ENCODE measurements at regions not wholly inside any gene's neighbourhood (a gene's known extent, or its start where the extent isn't known, plus 50 kb on each side); places are given as distances from the start of the nearest gene placed in this dataset.
A peak's percentile ranks its signal among the peaks of the same experiment; 100 is the strongest.

DNA sequence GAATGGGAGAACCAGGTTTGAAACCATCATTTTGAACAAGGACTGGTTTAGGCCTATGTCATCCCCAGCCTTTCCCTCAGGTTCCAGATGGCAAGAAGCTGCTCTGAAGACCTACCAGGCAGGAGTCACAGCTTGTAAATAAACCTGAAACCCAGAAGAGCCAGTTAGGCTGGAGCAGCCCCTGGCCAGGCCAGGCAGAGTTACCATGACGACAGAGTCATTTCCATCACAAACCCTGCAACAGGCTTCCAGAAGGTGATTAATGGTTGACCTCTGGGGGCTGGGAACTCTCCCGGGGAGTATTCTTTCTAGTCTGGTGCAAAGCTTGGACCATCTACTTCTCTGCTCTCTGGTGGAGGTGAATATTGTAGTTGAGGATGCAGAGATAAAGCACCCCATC, 164.1 kb upstream of the NCAM1 start:
- Mint-ChIP-seq H3K4me3 (no peak overlapping the region), H3K9me3 (no peaks in the 10 kb centered on the region), H3K36me3 (no peaks in the 10 kb centered on the region), H3K27me3 (peaks cover 13% of the 10 kb centered on the region), H3K4me1 (no peaks in the 10 kb centered on the region), H3K27ac (no peak overlapping the region)

DNA sequence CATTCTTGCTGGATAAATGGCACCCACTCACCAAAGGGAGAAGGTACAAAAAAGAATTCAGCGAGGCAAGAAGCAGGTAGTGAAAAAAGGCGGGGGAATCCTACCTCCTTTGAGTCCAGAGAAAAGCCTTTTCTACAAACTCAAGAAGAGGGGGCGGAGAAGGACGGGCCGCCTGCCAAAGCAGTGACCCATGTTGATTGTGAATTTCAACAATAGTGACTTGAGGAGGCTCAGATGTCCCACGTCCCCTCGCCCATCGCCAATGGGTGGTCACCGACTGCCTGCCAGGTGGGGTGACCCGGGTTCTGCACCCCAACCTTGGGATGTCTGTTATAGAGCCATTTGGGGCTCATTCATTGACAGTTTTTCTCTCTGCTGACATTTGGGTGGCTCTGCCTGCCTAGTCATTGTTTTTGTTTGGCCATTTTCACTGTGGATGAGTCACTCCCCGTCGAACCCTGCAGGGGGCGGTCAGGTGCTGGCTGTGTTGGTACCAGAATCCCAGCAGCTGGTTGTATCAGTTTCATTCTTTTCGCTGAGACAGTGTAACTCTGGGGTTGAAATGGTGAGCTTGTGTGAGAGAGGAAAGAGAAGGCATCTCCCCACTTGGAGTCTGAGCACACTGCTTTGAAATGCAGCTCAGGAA, 163.4 kb upstream of the NCAM1 start:
- Mint-ChIP-seq H3K9me3 (no peaks in the 10 kb centered on the region), H3K4me3 (no peak overlapping the region), H3K36me3 (no peaks in the 10 kb centered on the region), H3K4me1 (no peaks in the 10 kb centered on the region), H3K27ac (no peak overlapping the region), H3K27me3 (peaks cover 13% of the 10 kb centered on the region)

DNA sequence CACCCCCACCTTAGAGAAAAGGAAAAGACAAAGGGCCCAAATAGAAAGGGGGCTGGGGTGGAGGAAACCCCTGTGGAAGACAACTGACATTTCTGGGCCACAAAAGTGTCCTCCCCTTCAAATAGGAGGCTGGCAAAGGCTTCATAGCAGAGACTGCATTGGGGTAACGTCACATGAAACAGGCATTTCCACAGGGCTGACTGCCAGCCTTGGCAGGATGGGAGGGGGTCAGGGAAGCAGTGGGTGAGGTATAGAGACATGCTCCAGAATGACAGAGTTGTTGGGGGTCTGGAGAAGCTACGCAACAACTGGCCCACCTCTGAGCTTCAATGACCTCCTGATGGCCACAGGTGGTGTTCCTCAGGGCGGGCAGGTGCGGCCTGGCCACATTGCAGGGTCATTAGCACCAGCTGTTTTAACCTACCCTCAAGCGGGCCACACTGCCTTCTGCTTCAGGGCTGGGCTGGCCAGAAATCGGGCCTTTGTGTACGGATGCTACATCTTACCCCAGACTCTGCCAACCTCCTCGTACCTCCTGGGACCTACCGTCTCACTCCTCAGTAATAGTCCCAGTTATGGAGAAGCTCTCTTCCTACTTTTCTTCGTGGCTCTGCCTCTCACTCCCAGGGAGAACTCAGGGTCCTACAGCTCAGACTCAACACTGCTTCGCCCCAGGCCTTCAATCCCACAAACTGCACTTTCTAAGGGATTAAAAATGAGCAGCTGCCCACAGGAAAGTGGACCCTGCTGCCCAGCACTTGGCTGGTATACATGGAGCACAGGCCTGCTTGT, 160.0 kb upstream of the NCAM1 start:
- H3K9me3 Mint-ChIP-seq, result peaks cover 0 to 4% (median 0%) of the 10 kb centered on the region in 3 donors
- H3K27ac Mint-ChIP-seq, result no peak overlapping the region
- peaks cover 13% of the 10 kb centered on the region for H3K27me3 Mint-ChIP-seq
- no peak overlapping the region for H3K4me3 Mint-ChIP-seq
- no peaks in the 10 kb centered on the region for H3K36me3 Mint-ChIP-seq
- H3K4me1 Mint-ChIP-seq, result no peaks in the 10 kb centered on the region

DNA sequence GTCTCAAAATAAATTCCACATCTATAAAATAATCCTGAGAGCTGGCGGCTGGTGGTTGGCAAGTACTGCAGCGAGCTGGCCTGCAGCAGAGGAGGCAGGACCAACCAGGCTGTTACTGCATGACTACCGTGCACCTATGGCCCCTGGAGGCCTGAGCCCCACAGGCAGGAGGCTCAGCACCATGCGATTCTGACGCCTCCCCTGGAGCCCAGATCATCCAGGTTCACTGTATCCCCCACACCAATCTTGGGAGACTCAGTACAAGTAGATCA, 159.5 kb upstream of the NCAM1 start:
- H3K9me3 Mint-ChIP-seq, result peaks cover 0 to 4% (median 0%) of the 10 kb centered on the region in 3 donors
- H3K4me3 Mint-ChIP-seq, result no peak overlapping the region
- no peaks in the 10 kb centered on the region for H3K36me3 Mint-ChIP-seq
- no peaks in the 10 kb centered on the region for H3K4me1 Mint-ChIP-seq
- no peak overlapping the region for H3K27ac Mint-ChIP-seq
- peaks cover 13% of the 10 kb centered on the region for H3K27me3 Mint-ChIP-seq

DNA sequence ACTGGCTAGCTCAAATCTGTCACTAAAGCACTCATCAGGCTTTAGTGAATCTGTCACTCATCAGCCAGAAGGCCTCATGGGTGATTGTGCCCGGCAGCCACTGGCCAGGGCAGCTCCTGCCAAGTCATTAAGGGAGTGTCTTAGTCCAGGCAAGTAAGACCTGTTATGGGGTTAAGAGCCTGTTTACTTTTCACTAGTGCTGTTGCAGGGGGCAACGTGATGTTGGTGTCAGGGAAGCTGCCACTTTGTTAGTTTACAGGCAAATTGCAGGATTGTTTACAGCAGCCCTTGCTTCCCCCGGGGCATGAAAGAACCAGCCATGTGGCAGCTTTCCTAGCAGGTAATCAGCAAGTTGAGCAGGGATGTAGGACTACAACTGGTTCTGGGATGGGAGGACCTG, 155.6 kb upstream of the NCAM1 start:
- Mint-ChIP-seq H3K27ac (no peak overlapping the region), H3K36me3 (no peaks in the 10 kb centered on the region), H3K9me3 (peaks cover 0 to 4% (median 0%) of the 10 kb centered on the region in 3 donors), H3K4me3 (no peak overlapping the region), H3K27me3 (peaks cover 4% of the 10 kb centered on the region), H3K4me1 (no peaks in the 10 kb centered on the region)

DNA sequence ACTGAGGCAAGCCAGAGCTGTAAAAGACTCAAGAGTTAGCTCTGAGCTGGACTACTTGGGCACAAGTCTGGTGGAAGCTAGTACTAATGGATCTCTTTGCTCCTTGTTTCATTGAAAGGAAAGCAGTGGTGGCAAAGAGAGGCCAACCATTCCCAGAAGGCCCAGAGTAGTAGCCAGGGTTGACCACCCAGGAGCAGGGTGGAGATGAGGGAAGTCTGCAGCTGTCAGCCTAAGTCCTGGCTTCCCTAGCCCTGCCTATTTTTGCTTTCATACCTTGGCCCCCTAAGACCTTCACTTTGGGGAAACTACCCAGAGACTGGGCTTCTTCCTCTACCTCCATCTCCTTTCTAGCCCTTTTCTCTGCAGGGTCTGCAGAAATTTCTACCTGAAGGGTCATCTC, 155.0 kb upstream of the NCAM1 start:
- H3K36me3 Mint-ChIP-seq, result no peaks in the 10 kb centered on the region
- peaks cover 0 to 4% (median under 1%) of the 10 kb centered on the region in 3 donors for H3K9me3 Mint-ChIP-seq
- H3K4me3 Mint-ChIP-seq, result no peak overlapping the region
- H3K27ac Mint-ChIP-seq, result no peak overlapping the region
- H3K27me3 Mint-ChIP-seq, result peaks cover 1% of the 10 kb centered on the region
- no peaks in the 10 kb centered on the region for H3K4me1 Mint-ChIP-seq

DNA sequence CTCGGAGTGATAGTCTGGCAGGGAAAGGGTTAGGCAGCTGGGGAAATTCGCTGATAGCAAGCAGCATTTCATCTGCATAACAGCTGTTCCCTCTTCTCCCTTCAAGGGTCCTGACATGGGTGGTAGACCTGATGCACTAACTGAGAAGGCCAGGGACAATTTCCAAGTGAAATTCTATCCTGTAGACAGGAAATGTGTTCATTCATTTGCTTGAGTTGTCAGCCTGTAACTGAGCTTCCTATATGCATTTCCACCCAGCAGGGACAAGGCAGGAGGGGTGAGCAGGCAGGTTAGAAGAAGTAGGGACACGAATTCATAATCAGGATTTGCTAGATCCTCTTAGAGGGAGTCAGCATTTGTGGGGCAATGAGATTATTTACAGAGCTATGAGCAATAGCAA, 154.3 kb upstream of the NCAM1 start:
- H3K36me3 Mint-ChIP-seq, result no peaks in the 10 kb centered on the region
- no peak overlapping the region for H3K4me3 Mint-ChIP-seq
- H3K27me3 Mint-ChIP-seq, result no peaks in the 10 kb centered on the region
- H3K4me1 Mint-ChIP-seq, result no peaks in the 10 kb centered on the region
- peak overlapping the region in 1 of 3 donors; percentile 39 for H3K27ac Mint-ChIP-seq
- peaks cover 0 to 4% (median 3%) of the 10 kb centered on the region in 3 donors for H3K9me3 Mint-ChIP-seq

DNA sequence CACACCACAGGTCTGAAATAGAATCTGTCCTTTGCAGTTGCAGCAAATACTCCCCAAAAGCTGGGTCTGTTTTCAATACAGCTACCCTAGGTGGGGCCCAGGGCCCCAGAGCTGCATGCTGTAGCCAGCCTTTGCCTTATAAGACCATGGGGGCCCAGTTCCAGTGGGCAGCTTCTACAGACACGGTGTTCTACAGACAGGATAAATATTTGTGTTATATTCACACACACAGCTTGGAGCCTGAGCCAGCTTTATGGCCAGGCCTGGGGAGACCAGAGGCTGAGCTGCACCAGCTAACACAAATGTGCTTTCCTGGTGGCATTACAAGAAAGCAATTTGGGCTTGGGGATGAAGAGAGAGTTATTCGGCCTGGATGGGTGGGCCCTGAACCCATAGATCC, 151.8 kb upstream of the NCAM1 start:
- H3K4me3 Mint-ChIP-seq, result no peak overlapping the region
- H3K27ac Mint-ChIP-seq, result no peak overlapping the region
- H3K27me3 Mint-ChIP-seq, result no peaks in the 10 kb centered on the region
- peaks cover 0 to 4% (median 0%) of the 10 kb centered on the region in 3 donors for H3K9me3 Mint-ChIP-seq
- H3K36me3 Mint-ChIP-seq, result no peaks in the 10 kb centered on the region
- H3K4me1 Mint-ChIP-seq, result no peaks in the 10 kb centered on the region

DNA sequence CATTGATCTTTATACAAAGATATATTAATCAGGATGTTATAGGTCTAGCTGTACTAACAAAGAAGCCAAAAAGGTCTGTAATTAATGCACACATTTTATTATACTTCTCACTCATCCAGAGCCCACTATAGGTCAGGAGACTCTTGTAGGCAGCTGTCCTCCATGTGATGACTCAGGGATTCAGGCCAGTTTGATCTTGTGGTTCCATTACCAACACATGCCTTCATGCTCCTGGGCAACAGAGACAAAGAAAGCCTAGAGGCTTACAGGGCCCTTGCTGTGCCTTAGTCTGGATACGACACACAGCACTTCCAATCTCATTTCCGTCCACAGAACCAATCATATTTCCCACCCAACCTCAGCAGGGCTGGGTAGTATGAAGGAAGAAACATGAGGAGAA, 150.3 kb upstream of the NCAM1 start:
- Mint-ChIP-seq H3K9me3 (peaks cover 0 to 4% (median 2%) of the 10 kb centered on the region in 3 donors), H3K27me3 (no peaks in the 10 kb centered on the region), H3K4me3 (no peak overlapping the region), H3K36me3 (no peaks in the 10 kb centered on the region), H3K27ac (no peak overlapping the region), H3K4me1 (no peaks in the 10 kb centered on the region)

DNA sequence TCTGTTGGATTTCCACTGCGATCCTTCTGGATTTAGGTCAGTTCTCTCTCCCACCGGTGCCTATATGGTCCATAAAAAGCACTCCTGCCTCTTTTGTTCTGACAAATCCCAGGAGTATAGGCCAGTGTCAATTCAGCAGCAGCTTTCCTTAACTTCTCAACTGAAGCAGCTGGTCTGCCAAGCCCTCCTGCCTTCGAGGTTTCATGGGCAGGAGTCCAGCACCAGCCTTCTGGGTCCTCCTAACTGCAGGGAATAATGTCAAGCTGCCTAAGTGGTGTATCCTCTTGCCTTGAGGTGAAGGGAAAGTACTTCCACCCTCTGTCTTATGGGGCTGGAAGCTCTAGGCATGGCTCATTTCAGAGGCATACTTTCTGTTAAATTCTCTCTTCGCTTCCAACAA, 149.4 kb upstream of the NCAM1 start:
- Mint-ChIP-seq H3K4me3 (no peak overlapping the region), H3K4me1 (no peaks in the 10 kb centered on the region), H3K36me3 (no peaks in the 10 kb centered on the region)

DNA sequence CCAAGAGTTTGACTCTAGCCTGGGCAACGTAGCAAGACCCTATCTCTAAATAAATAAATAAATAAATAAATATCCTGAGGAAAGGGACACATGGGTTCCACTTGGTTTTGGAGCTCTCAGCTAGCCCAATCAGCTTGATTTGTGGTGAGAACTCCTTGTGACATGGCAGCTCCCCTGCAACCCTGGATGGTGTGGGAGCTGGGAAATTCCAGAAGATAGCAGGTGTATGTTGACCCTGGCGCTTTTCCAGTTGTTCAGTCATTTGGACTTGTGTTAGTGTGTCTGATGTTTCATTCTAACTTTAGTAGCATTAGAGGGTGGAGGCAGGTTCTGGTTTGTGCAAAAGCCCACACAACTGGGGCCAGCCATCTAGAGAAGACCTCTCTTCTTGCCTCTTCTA, 148.5 kb upstream of the NCAM1 start:
- no peaks in the 10 kb centered on the region for H3K27me3 Mint-ChIP-seq
- H3K9me3 Mint-ChIP-seq, result peaks cover 0 to 5% (median 4%) of the 10 kb centered on the region in 3 donors
- H3K4me3 Mint-ChIP-seq, result no peak overlapping the region
- no peaks in the 10 kb centered on the region for H3K36me3 Mint-ChIP-seq
- no peaks in the 10 kb centered on the region for H3K4me1 Mint-ChIP-seq
- H3K27ac Mint-ChIP-seq, result no peak overlapping the region

More for the DNA sequence above, 149.4 kb upstream of the NCAM1 start:
- Mint-ChIP-seq H3K27me3 (no peaks in the 10 kb centered on the region), H3K27ac (no peak overlapping the region), H3K9me3 (peaks cover 0 to 5% (median 4%) of the 10 kb centered on the region in 3 donors)

DNA sequence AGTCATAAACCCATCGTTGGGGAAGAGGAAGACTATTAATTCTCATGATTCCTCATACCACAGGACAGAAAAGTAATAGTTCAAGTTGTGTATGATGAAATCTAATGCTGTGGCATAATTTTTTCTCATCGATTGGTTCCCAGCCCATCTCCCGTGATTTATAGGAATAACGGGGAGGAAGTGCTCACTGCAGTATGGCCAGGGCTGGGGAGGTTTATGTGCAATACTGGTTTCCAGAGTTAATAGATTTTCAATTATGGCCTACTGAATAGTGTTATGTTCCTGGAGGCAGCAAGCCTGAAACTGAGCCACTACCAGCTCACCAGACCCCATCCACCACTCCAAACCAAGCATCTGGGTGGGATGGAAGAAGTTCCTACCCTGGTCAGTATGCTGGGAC, 147.1 kb upstream of the NCAM1 start:
- Mint-ChIP-seq H3K4me1 (no peaks in the 10 kb centered on the region), H3K36me3 (no peaks in the 10 kb centered on the region), H3K4me3 (no peak overlapping the region), H3K27me3 (no peaks in the 10 kb centered on the region), H3K9me3 (peaks cover 0 to 6% (median 5%) of the 10 kb centered on the region in 3 donors), H3K27ac (no peak overlapping the region)

DNA sequence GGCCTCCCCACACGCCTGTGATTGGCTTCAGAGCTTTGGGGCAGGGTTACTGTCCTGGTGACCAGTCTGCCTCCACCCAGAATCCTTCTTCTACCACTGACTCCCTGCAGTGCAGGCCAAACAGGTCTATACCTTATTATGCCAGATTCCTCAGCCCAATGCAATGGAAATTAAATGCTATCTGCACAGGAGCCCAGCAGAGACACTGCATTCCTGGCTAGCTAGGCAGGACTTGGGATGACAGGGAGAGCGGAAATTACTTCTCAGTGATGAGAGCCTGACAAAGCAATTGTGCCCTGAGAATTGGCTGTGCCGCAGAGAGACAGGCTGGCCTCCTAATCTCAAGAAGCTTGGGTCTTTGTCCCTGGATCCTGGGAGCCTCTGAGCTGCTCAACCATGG, 143.8 kb upstream of the NCAM1 start:
- H3K4me1 Mint-ChIP-seq, result no peaks in the 10 kb centered on the region
- peaks cover 0 to 5% (median 3%) of the 10 kb centered on the region in 3 donors for H3K9me3 Mint-ChIP-seq
- H3K4me3 Mint-ChIP-seq, result no peak overlapping the region
- no peak overlapping the region for H3K27ac Mint-ChIP-seq
- no peaks in the 10 kb centered on the region for H3K36me3 Mint-ChIP-seq
- H3K27me3 Mint-ChIP-seq, result peaks cover 2% of the 10 kb centered on the region

DNA sequence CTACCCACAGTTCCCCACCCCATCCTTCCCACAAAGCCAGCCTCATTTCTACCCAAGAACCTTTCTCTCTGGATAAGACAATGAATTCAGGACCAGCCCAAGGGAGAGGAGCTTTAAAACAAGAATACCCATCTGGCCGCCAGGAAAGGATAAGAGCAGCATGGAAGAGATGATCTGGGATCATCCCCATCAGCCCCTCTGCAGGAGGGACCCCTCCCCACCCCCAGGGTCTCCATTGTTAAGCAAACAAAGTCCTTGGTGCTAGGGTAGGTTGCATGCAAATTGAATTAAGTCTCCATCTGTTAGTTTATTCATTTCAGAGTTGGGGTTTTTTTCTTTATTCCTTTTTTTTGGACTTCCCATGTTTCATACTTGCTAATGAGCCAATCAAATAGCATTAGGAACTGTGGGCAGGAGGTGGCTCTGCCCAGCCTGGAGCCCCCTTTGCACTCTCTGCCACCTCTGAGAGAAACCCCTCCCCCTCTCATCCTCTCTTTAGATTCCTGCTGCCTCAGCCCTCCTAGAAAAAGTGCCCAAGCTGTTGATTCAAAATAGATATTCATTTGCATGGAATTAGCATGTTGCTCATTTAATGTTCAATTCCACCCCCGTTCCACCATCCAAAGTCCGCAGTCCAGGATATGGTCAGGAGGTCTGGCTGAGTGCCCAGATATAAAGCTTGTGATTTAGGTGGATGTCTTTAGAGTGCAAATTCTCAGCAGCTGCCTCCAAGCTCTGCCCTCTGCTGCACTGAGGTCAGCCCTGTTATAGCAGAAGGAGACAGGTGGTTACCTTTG, 138.5 kb upstream of the NCAM1 start:
- peaks cover 0 to 1% (median 0%) of the 10 kb centered on the region in 3 donors for H3K9me3 Mint-ChIP-seq
- no peaks in the 10 kb centered on the region for H3K4me1 Mint-ChIP-seq
- no peaks in the 10 kb centered on the region for H3K36me3 Mint-ChIP-seq
- peak overlapping the region in 1 of 4 donors; percentile 21 for H3K4me3 Mint-ChIP-seq
- peaks cover 5% of the 10 kb centered on the region for H3K27me3 Mint-ChIP-seq
- no peak overlapping the region for H3K27ac Mint-ChIP-seq

DNA sequence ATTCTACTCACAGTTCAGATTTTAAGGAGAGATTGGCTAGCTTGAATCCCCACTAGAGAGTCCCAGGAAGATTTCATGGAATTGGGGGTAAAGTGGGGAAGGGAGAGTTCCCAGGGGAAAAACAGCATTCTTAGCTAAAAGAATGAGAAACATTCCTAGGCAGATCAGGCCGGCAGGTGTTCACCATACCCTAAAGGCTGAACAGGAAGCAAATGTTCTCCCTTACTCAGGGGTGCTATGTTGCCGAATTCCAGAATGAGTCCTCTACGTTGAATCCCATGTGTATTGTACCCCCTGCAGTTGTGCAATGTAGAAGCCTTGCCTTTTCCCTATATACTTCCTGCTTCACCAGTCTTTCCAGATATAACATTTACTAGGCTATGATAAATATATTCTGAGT, 135.2 kb upstream of the NCAM1 start:
- H3K4me3 Mint-ChIP-seq, result no peak overlapping the region
- H3K27me3 Mint-ChIP-seq, result peaks cover 7% of the 10 kb centered on the region
- no peaks in the 10 kb centered on the region for H3K9me3 Mint-ChIP-seq
- no peaks in the 10 kb centered on the region for H3K4me1 Mint-ChIP-seq
- H3K36me3 Mint-ChIP-seq, result no peaks in the 10 kb centered on the region
- H3K27ac Mint-ChIP-seq, result no peak overlapping the region

All from IgD-negative memory B cell (primary cell).